ENCODE measurements at regions not wholly inside any gene's neighbourhood (a gene's known extent, or its start where the extent isn't known, plus 50 kb on each side); places are given as distances from the start of the nearest gene placed in this dataset.

DNA sequence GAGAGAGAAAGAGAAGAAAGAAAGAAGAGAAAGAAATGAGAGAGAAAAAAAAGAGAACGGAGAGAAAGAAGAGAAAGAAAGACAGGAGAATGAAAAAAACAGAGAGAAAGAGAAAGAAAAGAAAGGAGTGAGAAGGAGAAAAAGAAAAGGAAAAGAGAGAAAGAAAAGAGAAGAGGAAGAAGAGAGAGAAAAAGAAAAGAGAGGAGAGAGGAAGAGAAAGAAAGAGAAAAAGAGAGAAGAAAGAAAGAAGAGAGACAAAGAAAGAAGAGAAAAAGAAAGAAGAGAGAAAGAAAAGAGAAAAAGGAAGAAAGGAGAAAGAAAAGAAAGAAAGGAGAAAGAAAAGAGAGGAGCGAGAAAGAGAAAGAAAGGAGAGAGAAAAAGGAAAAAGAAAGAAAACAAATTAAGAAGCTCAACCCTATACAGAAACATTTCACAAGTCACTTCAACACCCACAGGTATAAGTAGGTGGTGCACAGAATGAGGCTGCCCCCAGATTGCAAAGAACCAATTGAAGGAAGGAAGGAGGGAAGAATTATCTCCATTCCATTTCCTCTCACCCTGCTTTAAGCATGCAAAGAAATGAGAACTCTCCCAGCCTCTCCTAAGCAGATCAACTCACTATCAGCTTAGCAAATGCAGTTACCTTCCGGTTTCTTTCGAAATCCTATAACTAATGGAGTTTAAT, 98.8 kb upstream of the CACNA1A start:
- no peak for TF ChIP-seq NFYB (CRISPR knock-in tag; conservative IDR thresholded peaks at IDR 0.05; ENCODE audit: low read depth)
- TF ChIP-seq, protein P1, sequence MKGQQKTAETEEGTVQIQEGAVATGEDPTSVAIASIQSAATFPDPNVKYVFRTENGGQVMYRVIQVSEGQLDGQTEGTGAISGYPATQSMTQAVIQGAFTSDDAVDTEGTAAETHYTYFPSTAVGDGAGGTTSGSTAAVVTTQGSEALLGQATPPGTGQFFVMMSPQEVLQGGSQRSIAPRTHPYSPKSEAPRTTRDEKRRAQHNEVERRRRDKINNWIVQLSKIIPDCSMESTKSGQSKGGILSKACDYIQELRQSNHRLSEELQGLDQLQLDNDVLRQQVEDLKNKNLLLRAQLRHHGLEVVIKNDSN (CRISPR knock-in tag; IDR thresholded peaks at IDR 0.05), result no peak
- TF ChIP-seq, protein P2, sequence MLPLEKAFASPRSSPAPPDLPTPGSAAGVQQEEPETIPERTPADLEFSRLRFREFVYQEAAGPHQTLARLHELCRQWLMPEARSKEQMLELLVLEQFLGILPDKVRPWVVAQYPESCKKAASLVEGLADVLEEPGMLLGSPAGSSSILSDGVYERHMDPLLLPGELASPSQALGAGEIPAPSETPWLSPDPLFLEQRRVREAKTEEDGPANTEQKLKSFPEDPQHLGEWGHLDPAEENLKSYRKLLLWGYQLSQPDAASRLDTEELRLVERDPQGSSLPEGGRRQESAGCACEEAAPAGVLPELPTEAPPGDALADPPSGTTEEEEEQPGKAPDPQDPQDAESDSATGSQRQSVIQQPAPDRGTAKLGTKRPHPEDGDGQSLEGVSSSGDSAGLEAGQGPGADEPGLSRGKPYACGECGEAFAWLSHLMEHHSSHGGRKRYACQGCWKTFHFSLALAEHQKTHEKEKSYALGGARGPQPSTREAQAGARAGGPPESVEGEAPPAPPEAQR (CRISPR knock-in tag; IDR thresholded peaks at IDR 0.05), result no peak
- TF ChIP-seq CREB1 (CRISPR knock-in tag; IDR thresholded peaks at IDR 0.05), result no peak
- TF ChIP-seq OVOL2 (CRISPR knock-in tag; IDR thresholded peaks at IDR 0.05; ENCODE audit: borderline replicate concordance), result no peak
- TF ChIP-seq SP1 (CRISPR knock-in tag; conservative IDR thresholded peaks at IDR 0.05), result no peak
- TF ChIP-seq, protein P3, sequence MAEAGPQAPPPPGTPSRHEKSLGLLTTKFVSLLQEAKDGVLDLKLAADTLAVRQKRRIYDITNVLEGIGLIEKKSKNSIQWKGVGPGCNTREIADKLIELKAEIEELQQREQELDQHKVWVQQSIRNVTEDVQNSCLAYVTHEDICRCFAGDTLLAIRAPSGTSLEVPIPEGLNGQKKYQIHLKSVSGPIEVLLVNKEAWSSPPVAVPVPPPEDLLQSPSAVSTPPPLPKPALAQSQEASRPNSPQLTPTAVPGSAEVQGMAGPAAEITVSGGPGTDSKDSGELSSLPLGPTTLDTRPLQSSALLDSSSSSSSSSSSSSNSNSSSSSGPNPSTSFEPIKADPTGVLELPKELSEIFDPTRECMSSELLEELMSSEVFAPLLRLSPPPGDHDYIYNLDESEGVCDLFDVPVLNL (CRISPR knock-in tag; IDR thresholded peaks at IDR 0.05; ENCODE audit: borderline replicate concordance, low read depth), result no peak
- no peak for TF ChIP-seq FOXJ3 (CRISPR knock-in tag; IDR thresholded peaks at IDR 0.05; ENCODE audit: borderline replicate concordance)
- TF ChIP-seq, protein P4, sequence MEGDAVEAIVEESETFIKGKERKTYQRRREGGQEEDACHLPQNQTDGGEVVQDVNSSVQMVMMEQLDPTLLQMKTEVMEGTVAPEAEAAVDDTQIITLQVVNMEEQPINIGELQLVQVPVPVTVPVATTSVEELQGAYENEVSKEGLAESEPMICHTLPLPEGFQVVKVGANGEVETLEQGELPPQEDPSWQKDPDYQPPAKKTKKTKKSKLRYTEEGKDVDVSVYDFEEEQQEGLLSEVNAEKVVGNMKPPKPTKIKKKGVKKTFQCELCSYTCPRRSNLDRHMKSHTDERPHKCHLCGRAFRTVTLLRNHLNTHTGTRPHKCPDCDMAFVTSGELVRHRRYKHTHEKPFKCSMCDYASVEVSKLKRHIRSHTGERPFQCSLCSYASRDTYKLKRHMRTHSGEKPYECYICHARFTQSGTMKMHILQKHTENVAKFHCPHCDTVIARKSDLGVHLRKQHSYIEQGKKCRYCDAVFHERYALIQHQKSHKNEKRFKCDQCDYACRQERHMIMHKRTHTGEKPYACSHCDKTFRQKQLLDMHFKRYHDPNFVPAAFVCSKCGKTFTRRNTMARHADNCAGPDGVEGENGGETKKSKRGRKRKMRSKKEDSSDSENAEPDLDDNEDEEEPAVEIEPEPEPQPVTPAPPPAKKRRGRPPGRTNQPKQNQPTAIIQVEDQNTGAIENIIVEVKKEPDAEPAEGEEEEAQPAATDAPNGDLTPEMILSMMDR (IDR thresholded peaks at IDR 0.05), result no peak
- TF ChIP-seq NR2C2 (CRISPR knock-in tag; IDR thresholded peaks at IDR 0.05), result no peak

All from WTC11 (cell line).